ENCODE measurements at regions not wholly inside any gene's neighbourhood (a gene's known extent, or its start where the extent isn't known, plus 50 kb on each side); places are given as distances from the start of the nearest gene placed in this dataset.

GRCh38 chr13:67806796-67807195 lies 576.7 kb upstream of the PCDH9 start:
- TF ChIP-seq, protein P1, sequence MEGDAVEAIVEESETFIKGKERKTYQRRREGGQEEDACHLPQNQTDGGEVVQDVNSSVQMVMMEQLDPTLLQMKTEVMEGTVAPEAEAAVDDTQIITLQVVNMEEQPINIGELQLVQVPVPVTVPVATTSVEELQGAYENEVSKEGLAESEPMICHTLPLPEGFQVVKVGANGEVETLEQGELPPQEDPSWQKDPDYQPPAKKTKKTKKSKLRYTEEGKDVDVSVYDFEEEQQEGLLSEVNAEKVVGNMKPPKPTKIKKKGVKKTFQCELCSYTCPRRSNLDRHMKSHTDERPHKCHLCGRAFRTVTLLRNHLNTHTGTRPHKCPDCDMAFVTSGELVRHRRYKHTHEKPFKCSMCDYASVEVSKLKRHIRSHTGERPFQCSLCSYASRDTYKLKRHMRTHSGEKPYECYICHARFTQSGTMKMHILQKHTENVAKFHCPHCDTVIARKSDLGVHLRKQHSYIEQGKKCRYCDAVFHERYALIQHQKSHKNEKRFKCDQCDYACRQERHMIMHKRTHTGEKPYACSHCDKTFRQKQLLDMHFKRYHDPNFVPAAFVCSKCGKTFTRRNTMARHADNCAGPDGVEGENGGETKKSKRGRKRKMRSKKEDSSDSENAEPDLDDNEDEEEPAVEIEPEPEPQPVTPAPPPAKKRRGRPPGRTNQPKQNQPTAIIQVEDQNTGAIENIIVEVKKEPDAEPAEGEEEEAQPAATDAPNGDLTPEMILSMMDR (IDR thresholded peaks at IDR 0.05; ENCODE audit: low read length, missing control alignments): no peak
- no peak for DNase-seq (ENCODE audit: low read depth)
- H3K4me3 ChIP-seq (replicated peaks; ENCODE audit: low read depth, low read length): no peak overlapping the region

DNA sequence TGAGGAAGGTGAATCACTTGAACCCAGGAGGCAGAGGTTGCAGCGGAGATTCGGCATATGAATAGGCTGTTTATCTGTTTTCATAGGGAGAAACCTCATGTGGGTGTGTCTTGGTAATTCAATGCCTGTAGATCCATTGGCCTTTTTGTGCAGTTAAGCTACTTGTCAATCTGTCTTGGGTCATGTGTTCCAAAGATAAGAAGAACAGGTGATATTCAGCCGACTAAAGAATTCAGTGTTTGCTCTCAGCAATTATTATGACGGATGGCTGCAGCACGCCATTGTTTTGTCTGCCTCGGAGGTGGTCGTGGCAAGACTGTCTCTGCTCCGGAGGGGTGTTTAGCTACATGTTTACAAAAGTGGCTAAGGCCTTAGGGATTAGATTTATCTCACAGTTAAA lies 573.0 kb upstream of the PCDH9 start:
- H3K4me3 ChIP-seq (replicated peaks; ENCODE audit: low read depth, low read length): no peak overlapping the region
- TF ChIP-seq, protein P1 (IDR thresholded peaks at IDR 0.05; ENCODE audit: low read length, missing control alignments): no peak
- DNase-seq (ENCODE audit: low read depth): no peak

DNA sequence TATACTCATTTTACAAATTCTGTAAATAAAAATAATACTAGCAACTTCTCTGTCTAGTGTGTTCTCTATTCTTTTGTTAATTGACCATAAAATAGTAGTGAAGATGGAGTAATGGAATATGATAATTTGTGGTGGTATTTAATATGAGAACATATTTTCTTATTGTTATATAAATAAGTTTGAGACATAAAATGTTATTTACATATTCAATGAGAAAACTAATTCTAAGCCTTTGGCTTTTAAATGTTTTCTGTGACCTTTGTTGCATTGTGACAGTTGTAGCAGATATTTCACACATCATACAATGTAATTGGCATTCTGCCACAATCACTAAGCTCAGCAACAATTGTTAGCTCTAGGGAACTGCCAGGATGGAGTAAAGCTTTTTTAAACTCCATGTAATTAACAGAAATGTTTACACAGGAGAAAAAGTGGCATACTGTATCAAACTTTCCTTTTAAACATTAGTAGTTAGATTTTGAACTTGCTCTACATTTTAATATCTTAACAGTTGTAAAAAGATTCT lies 562.1 kb upstream of the PCDH9 start:
- H3K4me3 ChIP-seq (replicated peaks; ENCODE audit: low read depth, low read length): no peak overlapping the region
- no peak for DNase-seq (ENCODE audit: low read depth)
- TF ChIP-seq, protein P1 (IDR thresholded peaks at IDR 0.05; ENCODE audit: low read length, missing control alignments): no peak

DNA sequence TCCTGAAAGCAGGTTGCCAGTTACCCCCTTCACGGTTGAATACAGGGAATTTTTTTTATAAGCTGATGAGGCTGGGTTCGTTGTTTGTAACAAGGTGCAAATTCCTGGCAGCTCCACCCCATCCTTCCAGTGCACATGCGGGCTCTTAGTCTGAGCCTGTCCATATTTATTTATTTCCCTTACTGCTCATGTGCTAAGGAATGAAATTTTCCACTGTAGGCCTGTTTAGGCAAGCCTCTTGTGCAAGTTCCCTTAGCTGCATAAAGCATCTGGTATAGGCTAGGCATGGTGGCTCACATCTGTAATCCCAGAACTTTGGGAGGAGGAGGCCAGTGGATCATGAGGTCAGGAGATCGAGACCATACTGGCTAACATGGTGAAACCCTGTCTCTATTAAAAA lies 560.9 kb upstream of the PCDH9 start:
- TF ChIP-seq, protein P1 (IDR thresholded peaks at IDR 0.05; ENCODE audit: low read length, missing control alignments): no peak
- DNase-seq (ENCODE audit: low read depth): no peak
- no peak overlapping the region for H3K4me3 ChIP-seq (replicated peaks; ENCODE audit: low read depth, low read length)

DNA sequence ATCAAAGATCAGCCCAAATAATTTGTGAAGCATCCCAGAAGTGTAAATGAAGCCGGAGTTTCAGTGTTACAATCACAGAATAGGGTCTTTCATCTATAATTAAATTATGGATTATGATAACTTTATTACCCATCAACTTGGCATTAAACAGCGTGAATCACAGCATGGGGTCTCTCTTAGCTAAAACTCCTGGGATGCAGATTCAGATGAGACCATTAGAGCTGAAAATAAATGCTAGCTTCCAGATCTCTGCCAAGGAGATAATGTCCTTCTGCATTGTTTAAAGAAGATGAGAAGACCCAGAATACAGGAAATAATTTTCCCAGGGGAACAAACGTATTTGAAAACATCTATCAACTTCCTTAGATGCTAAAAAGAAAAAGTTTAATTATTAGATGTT lies 546.0 kb upstream of the PCDH9 start:
- no peak overlapping the region for H3K4me3 ChIP-seq (replicated peaks; ENCODE audit: low read depth, low read length)
- TF ChIP-seq, protein P1 (IDR thresholded peaks at IDR 0.05; ENCODE audit: low read length, missing control alignments): no peak
- DNase-seq (ENCODE audit: low read depth): no peak

- TF ChIP-seq, protein P1 (IDR thresholded peaks at IDR 0.05; ENCODE audit: low read length, missing control alignments): no peak
- H3K4me3 ChIP-seq (replicated peaks; ENCODE audit: low read depth, low read length): no peak overlapping the region
These were observed 545.2 kb upstream of the PCDH9 start for GRCh38 chr13:67775359-67775758.

GRCh38 chr13:67772807-67773453 lies 542.8 kb upstream of the PCDH9 start:
- H3K4me3 ChIP-seq (replicated peaks; ENCODE audit: low read depth, low read length): no peak overlapping the region
- TF ChIP-seq, protein P1 (IDR thresholded peaks at IDR 0.05; ENCODE audit: low read length, missing control alignments): no peak
- DNase-seq (ENCODE audit: low read depth): no peak

More at GRCh38 chr13:67775359-67775758, 545.2 kb upstream of the PCDH9 start:
- no peak for DNase-seq (ENCODE audit: low read depth)
